Natural killer cell treated with Interleukin-12 subunit alpha and Interleukin-12 subunit beta and Interleukin-15 and Interleukin-18, amount 100 ng/mL, for 72 hours (primary cell): ENCODE measurements at regions not wholly inside any gene's neighbourhood (a gene's known extent, or its start where the extent isn't known, plus 50 kb on each side); places are given as distances from the start of the nearest gene placed in this dataset.
"Not testable (repeated sequence)": the region's sequence is repeated elsewhere in the genome, so short reads cannot be mapped to it uniquely, and the experiment has no call there.

Experiments
- ATAC-seq, 2 donors: fragments of 150-1000 bp; cut with Tn5 transposase in 1 of 2; sonication (Bioruptor Pico), chemical (Tn5 transposase) in 1 of 2; 2 replicates each; pipeline ENCODE4 v1.10.0; 2021
- DNase-seq: peaks from one replicate; pipeline ENCODE4 v3.0.0; 2022; ENCODE audit warnings: low spot score
- H3K27ac Mint-ChIP-seq, 2 donors: 1 replicate in 1 of 2; 2 replicates in 1 of 2; pipeline ENCODE4 v1.8.0; 2022; ENCODE audit warnings: mixed read lengths in 2 of 2, mild to moderate bottlenecking in 1 of 2, moderate library complexity in 1 of 2
- H3K27me3 Mint-ChIP-seq, 2 donors: 1 replicate in 1 of 2; 2 replicates in 1 of 2; pipeline ENCODE4 v1.8.0; 2022; ENCODE audit warnings: mixed read lengths in 2 of 2
- H3K36me3 Mint-ChIP-seq: one replicate; pipeline ENCODE4 v1.8.0; 2022; ENCODE audit warnings: mixed read lengths
- H3K4me1 Mint-ChIP-seq, 2 donors: 1 replicate in 1 of 2; 2 replicates in 1 of 2; pipeline ENCODE4 v1.8.0; 2022; ENCODE audit warnings: low read depth in 2 of 2, mixed read lengths in 2 of 2, mild to moderate bottlenecking in 1 of 2
- H3K4me3 Mint-ChIP-seq: one replicate; pipeline ENCODE4 v1.8.0; 2022; ENCODE audit warnings: mixed read lengths
- H3K9me3 Mint-ChIP-seq: 2 replicates; pipeline ENCODE4 v1.8.0; 2022; ENCODE audit warnings: mixed read lengths

- not testable (repeated sequence) for H3K9me3 Mint-ChIP-seq, ATAC-seq, H3K4me3 Mint-ChIP-seq, H3K27me3 Mint-ChIP-seq, H3K27ac Mint-ChIP-seq, DNase-seq
- Mint-ChIP-seq H3K36me3 (peaks cover 30% of the 10 kb centered on the region), H3K4me1 (peaks cover 11 to 13% of the 10 kb centered on the region in 2 donors)
These were observed 56.9 kb upstream of the TNK2 start for GRCh38 chr3:195965217-195965616.

GRCh38 chr3:195964318-195965107 is 56.2 kb upstream of the TNK2 start:
- not testable (repeated sequence) for ATAC-seq, H3K27ac Mint-ChIP-seq, DNase-seq, H3K9me3 Mint-ChIP-seq, H3K4me3 Mint-ChIP-seq, H3K27me3 Mint-ChIP-seq
- peaks cover 24% of the 10 kb centered on the region for H3K36me3 Mint-ChIP-seq
- peaks cover 11 to 13% of the 10 kb centered on the region in 2 donors for H3K4me1 Mint-ChIP-seq

GRCh38 chr3:195962222-195962621 is 53.9 kb upstream of the TNK2 start:
- Mint-ChIP-seq H3K4me1 (peaks cover 17 to 19% of the 10 kb centered on the region in 2 donors), H3K36me3 (peaks cover 18% of the 10 kb centered on the region)
- not testable (repeated sequence) for H3K4me3 Mint-ChIP-seq, ATAC-seq, H3K27ac Mint-ChIP-seq, DNase-seq, H3K9me3 Mint-ChIP-seq, H3K27me3 Mint-ChIP-seq

- ATAC-seq, result peak in 1 of 2 donors; percentile 41
- DNase-seq, H3K9me3 Mint-ChIP-seq, H3K4me3 Mint-ChIP-seq, H3K27me3 Mint-ChIP-seq: not testable (repeated sequence)
- Mint-ChIP-seq H3K36me3 (peaks cover 18% of the 10 kb centered on the region), H3K27ac (peak overlapping the region; percentile 26 to 57), H3K4me1 (peaks cover 17 to 19% of the 10 kb centered on the region in 2 donors)
These were observed 52.8 kb upstream of the TNK2 start for GRCh38 chr3:195960971-195961775.

- H3K36me3 Mint-ChIP-seq, result peaks cover 14% of the 10 kb centered on the region
- not testable (repeated sequence) for H3K27ac Mint-ChIP-seq, H3K9me3 Mint-ChIP-seq, H3K27me3 Mint-ChIP-seq, DNase-seq, H3K4me3 Mint-ChIP-seq, ATAC-seq
- peaks cover 17 to 23% of the 10 kb centered on the region in 2 donors for H3K4me1 Mint-ChIP-seq
These were observed 51.8 kb upstream of the TNK2 start for GRCh38 chr3:195960164-195960563.

GRCh38 chr3:195959367-195960157 is 51.2 kb upstream of the TNK2 start:
- H3K36me3 Mint-ChIP-seq, result peaks cover 12% of the 10 kb centered on the region
- not testable (repeated sequence) for H3K4me3 Mint-ChIP-seq, H3K9me3 Mint-ChIP-seq, DNase-seq, ATAC-seq, H3K27ac Mint-ChIP-seq, H3K27me3 Mint-ChIP-seq
- H3K4me1 Mint-ChIP-seq, result peaks cover 17 to 23% of the 10 kb centered on the region in 2 donors

GRCh38 chr3:195958736-195959135 is 50.4 kb upstream of the TNK2 start:
- not testable (repeated sequence) for H3K27me3 Mint-ChIP-seq, H3K9me3 Mint-ChIP-seq, H3K4me3 Mint-ChIP-seq, DNase-seq, ATAC-seq
- H3K27ac Mint-ChIP-seq, result peak overlapping the region in 1 of 2 donors; percentile 8
- H3K36me3 Mint-ChIP-seq, result peaks cover 12% of the 10 kb centered on the region
- peaks cover 17 to 23% of the 10 kb centered on the region in 2 donors for H3K4me1 Mint-ChIP-seq
